HG03064 (cell line): ENCODE measurements at regions not wholly inside any gene's neighbourhood (a gene's known extent, or its start where the extent isn't known, plus 50 kb on each side); places are given as distances from the start of the nearest gene placed in this dataset.
A peak's percentile ranks its signal among the peaks of the same experiment; 100 is the strongest.
"Not testable (repeated sequence)": the region's sequence is repeated elsewhere in the genome, so short reads cannot be mapped to it uniquely, and the experiment has no call there.

Source experiments
- ATAC-seq: cut with Tn5 transposase; IDR thresholded peaks from one replicate; pipeline ENCODE4 v1.9.1; 2021; ENCODE audit warnings: low read depth; ENCODE audit not compliant: unreplicated experiment

GRCh38 chr3:153221748-153222162 lies 59.7 kb downstream of the RAP2B start:
- peak; percentile 94 for ATAC-seq

GRCh38 chr3:153226877-153227276 lies 64.9 kb downstream of the RAP2B start:
- ATAC-seq = not testable (repeated sequence)

- ATAC-seq = not testable (repeated sequence)
These were observed 68.4 kb downstream of the RAP2B start for GRCh38 chr3:153230427-153230826.

GRCh38 chr3:153231245-153231644 lies 69.2 kb downstream of the RAP2B start:
- ATAC-seq = not testable (repeated sequence)

- ATAC-seq = not testable (repeated sequence)
These were observed 70.2 kb downstream of the RAP2B start for GRCh38 chr3:153232050-153232752.

- no peak for ATAC-seq
These were observed 70.8 kb downstream of the RAP2B start for GRCh38 chr3:153232851-153233271.

- no peak for ATAC-seq
These were observed 72.0 kb downstream of the RAP2B start for GRCh38 chr3:153233986-153234385.

- no peak for ATAC-seq
These were observed 80.9 kb downstream of the RAP2B start for GRCh38 chr3:153242896-153243295.

GRCh38 chr3:153244961-153245360 lies 82.9 kb downstream of the RAP2B start:
- no peak for ATAC-seq

GRCh38 chr3:153245661-153246060 lies 83.6 kb downstream of the RAP2B start:
- no peak for ATAC-seq

GRCh38 chr3:153246331-153246730 lies 84.3 kb downstream of the RAP2B start:
- ATAC-seq = no peak

GRCh38 chr3:153246806-153247205 lies 84.8 kb downstream of the RAP2B start:
- ATAC-seq = no peak

GRCh38 chr3:153247331-153248330 lies 85.6 kb downstream of the RAP2B start:
- no peak for ATAC-seq

- ATAC-seq = not testable (repeated sequence)
These were observed 86.8 kb downstream of the RAP2B start for GRCh38 chr3:153248835-153249234.

- no peak for ATAC-seq
These were observed 87.9 kb downstream of the RAP2B start for GRCh38 chr3:153249906-153250305.

GRCh38 chr3:153250446-153250845 lies 88.4 kb downstream of the RAP2B start:
- no peak for ATAC-seq

GRCh38 chr3:153252963-153253362 lies 90.9 kb downstream of the RAP2B start:
- ATAC-seq = no peak

- no peak for ATAC-seq
These were observed 92.3 kb downstream of the RAP2B start for GRCh38 chr3:153254361-153254760.

- ATAC-seq = no peak
These were observed 95.8 kb downstream of the RAP2B start for GRCh38 chr3:153257673-153258351.

- ATAC-seq = no peak
These were observed 97.9 kb downstream of the RAP2B start for GRCh38 chr3:153259956-153260355.

- no peak for ATAC-seq
These were observed 98.7 kb downstream of the RAP2B start for GRCh38 chr3:153260681-153261080.
